GM12873 (cell line): ENCODE measurements at regions not wholly inside any gene's neighbourhood (a gene's known extent, or its start where the extent isn't known, plus 50 kb on each side); places are given as distances from the start of the nearest gene placed in this dataset.

Experiments
- TF ChIP-seq, protein P1 (sequence below): IDR thresholded peaks from 2 replicates; pipeline ENCODE4 v1.5.1; 2012; ENCODE audit warnings: low read depth, mild to moderate bottlenecking, moderate library complexity, low read length, control low read depth; ENCODE audit not compliant: insufficient read depth; ENCODE audit errors: missing control alignments

GRCh38 chr1:216818284-216818683 lies 95.1 kb upstream of the ESRRG start:
- TF ChIP-seq, protein P1, sequence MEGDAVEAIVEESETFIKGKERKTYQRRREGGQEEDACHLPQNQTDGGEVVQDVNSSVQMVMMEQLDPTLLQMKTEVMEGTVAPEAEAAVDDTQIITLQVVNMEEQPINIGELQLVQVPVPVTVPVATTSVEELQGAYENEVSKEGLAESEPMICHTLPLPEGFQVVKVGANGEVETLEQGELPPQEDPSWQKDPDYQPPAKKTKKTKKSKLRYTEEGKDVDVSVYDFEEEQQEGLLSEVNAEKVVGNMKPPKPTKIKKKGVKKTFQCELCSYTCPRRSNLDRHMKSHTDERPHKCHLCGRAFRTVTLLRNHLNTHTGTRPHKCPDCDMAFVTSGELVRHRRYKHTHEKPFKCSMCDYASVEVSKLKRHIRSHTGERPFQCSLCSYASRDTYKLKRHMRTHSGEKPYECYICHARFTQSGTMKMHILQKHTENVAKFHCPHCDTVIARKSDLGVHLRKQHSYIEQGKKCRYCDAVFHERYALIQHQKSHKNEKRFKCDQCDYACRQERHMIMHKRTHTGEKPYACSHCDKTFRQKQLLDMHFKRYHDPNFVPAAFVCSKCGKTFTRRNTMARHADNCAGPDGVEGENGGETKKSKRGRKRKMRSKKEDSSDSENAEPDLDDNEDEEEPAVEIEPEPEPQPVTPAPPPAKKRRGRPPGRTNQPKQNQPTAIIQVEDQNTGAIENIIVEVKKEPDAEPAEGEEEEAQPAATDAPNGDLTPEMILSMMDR: no peak

GRCh38 chr1:216815260-216816131 lies 92.3 kb upstream of the ESRRG start:
- TF ChIP-seq, protein P1: no peak

DNA sequence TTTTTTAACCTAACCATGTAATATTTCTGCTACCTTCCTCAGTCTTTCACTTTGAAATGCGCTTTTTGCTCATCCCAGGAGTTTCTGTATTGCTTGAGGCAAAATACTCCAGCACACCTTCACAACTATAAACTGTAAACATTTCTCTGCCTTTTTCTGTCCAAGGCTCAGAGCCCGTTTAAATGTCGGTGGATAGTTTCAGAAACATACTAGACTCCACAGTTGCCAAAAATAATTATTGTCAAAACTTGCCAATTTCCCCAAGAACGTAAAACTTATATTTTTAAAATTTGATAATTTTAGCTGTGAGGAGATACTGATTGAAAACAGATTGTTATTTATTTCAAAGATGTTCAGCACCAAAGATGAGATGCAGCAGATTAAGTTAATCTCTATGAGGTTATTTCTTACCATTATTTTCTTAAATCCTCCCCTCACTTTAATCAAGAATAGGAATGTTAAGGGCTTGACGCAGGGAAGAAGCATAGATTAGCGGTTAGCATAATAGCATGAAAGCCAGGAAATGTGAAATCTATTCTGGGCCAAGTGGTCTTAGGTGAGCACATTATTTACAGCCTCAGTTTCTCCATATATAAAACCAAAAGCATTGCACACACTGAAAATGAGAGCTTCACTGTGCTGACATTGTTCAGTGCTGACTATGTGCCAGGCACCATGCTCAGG lies 91.5 kb upstream of the ESRRG start:
- TF ChIP-seq, protein P1: no peak

DNA sequence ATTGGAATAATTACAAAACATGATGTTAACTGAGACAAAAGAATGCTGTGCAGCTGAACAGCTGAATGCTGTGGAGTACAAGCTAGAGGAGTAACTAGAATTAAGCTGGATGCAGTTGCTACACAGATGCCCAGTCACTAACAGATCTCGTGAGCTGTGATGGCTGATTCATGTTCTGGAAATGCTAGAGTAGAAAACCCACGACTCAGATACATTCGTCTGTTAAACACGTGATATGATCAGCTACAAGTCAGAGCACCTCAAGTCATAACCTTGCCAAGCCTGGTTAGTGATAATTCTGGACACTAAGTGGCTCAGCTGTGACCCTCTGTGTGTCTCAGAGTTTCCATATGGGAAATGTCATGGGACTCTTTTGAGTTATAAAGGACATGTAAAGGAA lies 89.7 kb upstream of the ESRRG start:
- TF ChIP-seq, protein P1: no peak

DNA sequence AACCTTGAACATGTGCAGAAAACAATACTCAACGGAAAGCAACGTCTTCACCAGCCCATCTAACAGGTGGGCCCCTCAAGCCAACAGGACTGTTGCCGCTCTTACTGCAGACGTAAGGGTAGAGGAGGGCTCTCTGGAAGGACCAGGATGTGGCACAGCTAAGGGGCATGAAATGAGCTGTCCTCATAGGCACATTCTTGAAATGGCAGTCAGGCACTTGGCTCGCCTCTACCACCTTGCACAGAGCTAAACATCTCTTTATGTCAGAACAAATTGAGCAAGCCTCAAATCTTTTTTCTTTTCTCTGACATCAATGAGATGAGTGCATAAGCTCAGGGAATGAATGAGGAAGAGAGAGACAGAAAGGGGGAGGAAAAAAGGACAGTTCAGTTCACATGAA lies 86.4 kb upstream of the ESRRG start:
- TF ChIP-seq, protein P1: no peak

DNA sequence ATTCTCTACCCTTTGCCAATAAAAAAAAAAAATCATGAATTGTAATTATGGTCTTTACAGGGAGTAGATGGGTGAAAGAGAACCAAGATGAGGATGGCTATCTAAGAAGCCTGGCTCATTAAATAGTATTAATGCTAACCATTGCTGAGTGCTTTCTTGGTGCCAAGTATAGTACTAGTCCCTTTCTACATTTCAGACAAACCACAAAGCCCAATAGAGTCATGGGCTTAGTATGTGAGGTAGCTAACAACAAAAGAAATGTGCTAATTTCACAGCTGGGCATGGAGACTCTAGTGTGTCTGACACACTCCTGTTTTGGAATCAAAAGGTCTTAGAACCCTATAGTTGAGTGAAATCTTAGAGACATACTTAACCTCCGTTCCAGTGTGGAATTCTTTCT lies 84.5 kb upstream of the ESRRG start:
- TF ChIP-seq, protein P1: no peak

DNA sequence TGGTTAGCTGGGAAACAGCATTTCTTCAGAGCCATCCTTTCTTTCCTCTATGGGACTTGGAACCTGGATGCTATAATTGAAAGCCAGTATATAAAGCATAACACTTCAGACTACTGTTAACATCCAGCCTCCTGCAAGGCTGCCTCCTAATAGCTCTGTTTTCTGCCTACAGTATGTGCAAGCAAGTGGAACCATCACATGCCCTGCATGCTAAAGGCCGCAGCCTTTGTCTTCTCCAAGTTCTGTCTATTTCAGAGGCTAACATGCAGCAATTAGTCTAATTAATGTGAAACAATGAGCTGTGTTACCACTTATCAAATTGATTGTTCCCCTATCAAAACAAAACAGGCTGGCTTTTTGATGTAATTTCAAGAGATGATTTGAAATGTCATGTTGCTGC lies 82.7 kb upstream of the ESRRG start:
- TF ChIP-seq, protein P1: no peak
